Upper lobe of left lung (tissue), 4 donors: ENCODE measurements at regions not wholly inside any gene's neighbourhood (a gene's known extent, or its start where the extent isn't known, plus 50 kb on each side); places are given as distances from the start of the nearest gene placed in this dataset.

ENCODE experiments used
- POLR2A ChIP-seq, 4 donors: fragments of 450-650 bp; IDR thresholded peaks; one replicate each; pipeline ENCODE4 v1.5.1; 2016 to 2017; ENCODE audit warnings: antibody characterized with exemption in 4 of 4, mild to moderate bottlenecking in 2 of 4
- POLR2AphosphoS5 ChIP-seq, 2 donors: sonication (generic); formaldehyde crosslinking; IDR thresholded peaks; one replicate each; pipeline ENCODE4 v1.5.1; 2017; ENCODE audit warnings: antibody characterized with exemption in 2 of 2
- TF ChIP-seq, protein P1 (sequence below), 6 experiments: fragments of 450-650 bp in 4 of 6; fragments of 200-600 bp in 2 of 6; sonication (generic) in 2 of 6; IDR thresholded peaks; one replicate each; pipeline ENCODE4 v1.5.1; 2016 to 2019; ENCODE audit warnings: antibody characterized with exemption in 6 of 6

DNA sequence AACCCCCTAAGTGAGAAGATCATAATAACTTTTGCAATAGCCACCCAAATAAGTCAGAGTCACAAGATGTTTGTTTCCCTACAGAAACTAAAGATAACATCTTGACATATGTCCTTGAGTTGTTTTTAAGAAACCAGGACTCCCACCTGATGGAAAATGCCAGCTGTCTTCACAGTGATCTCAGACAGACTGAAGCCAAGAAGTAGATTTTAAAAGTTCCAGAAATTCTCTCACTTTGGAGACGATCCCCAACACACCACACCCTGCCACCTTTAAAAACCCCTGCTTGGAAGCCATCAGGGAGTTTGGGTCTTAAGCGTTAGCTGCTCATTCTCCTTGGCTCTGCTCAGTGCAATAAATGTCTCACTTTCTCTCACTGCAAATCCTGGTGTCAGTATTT is 63.0 kb downstream of the GPR6 start:
- TF ChIP-seq POLR2A (IDR thresholded peaks at IDR 0.05) (no peak), POLR2AphosphoS5 (IDR thresholded peaks at IDR 0.05) (no peak)
- TF ChIP-seq, protein P1, sequence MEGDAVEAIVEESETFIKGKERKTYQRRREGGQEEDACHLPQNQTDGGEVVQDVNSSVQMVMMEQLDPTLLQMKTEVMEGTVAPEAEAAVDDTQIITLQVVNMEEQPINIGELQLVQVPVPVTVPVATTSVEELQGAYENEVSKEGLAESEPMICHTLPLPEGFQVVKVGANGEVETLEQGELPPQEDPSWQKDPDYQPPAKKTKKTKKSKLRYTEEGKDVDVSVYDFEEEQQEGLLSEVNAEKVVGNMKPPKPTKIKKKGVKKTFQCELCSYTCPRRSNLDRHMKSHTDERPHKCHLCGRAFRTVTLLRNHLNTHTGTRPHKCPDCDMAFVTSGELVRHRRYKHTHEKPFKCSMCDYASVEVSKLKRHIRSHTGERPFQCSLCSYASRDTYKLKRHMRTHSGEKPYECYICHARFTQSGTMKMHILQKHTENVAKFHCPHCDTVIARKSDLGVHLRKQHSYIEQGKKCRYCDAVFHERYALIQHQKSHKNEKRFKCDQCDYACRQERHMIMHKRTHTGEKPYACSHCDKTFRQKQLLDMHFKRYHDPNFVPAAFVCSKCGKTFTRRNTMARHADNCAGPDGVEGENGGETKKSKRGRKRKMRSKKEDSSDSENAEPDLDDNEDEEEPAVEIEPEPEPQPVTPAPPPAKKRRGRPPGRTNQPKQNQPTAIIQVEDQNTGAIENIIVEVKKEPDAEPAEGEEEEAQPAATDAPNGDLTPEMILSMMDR (IDR thresholded peaks at IDR 0.05): no peak
